RWPE2 (cell line): ENCODE measurements at regions not wholly inside any gene's neighbourhood (a gene's known extent, or its start where the extent isn't known, plus 50 kb on each side); places are given as distances from the start of the nearest gene placed in this dataset.
A peak's percentile ranks its signal among the peaks of the same experiment; 100 is the strongest.
"Not testable (repeated sequence)": the region's sequence is repeated elsewhere in the genome, so short reads cannot be mapped to it uniquely, and the experiment has no call there.

ENCODE experiments used
- ATAC-seq: fragments of 200-7000 bp; cut with Tn5 transposase; 3 replicates; pipeline ENCODE4 v1.9.1; 2021; ENCODE audit warnings: low read depth
- DNase-seq: peaks from one replicate; pipeline ENCODE4 v3.0.0-alpha.2; 2020; ENCODE audit warnings: low spot score
- H3K27ac ChIP-seq: fragments of 450-650 bp; 2 replicates; pipeline ENCODE4 v1.5.1; 2017; ENCODE audit warnings: mild to moderate bottlenecking; ENCODE audit not compliant: poor library complexity, severe bottlenecking
- H3K27me3 ChIP-seq: fragments of 250-450 bp; sonication (Bioruptor Pico); 2 replicates; pipeline ENCODE4 v1.5.1; 2021; ENCODE audit warnings: mild to moderate bottlenecking, moderate library complexity; ENCODE audit not compliant: insufficient read depth, poor library complexity, severe bottlenecking
- H3K36me3 ChIP-seq: fragments of 250-450 bp; sonication (Bioruptor Pico); 2 replicates; pipeline ENCODE4 v1.5.1; 2020; ENCODE audit warnings: low read depth, mild to moderate bottlenecking, moderate library complexity
- H3K4me1 ChIP-seq: fragments of 250-450 bp; sonication (Bioruptor Pico); 2 replicates; pipeline ENCODE4 v1.5.1; 2021; ENCODE audit warnings: mild to moderate bottlenecking, moderate library complexity; ENCODE audit not compliant: insufficient read depth, poor library complexity, severe bottlenecking
- H3K4me3 ChIP-seq: fragments of 250-450 bp; sonication (Bioruptor Pico); 2 replicates; pipeline ENCODE4 v1.5.1; 2021; ENCODE audit warnings: mild to moderate bottlenecking, moderate library complexity; ENCODE audit not compliant: severe bottlenecking
- H3K9me3 ChIP-seq: fragments of 250-450 bp; sonication (Bioruptor Pico); 2 replicates; pipeline ENCODE4 v1.5.1; 2021; ENCODE audit warnings: mild to moderate bottlenecking, moderate library complexity; ENCODE audit not compliant: severe bottlenecking
- CTCF ChIP-seq: fragments of 450-650 bp; IDR thresholded peaks from one replicate; pipeline ENCODE4 v1.5.1; 2017; ENCODE audit warnings: mild to moderate bottlenecking, moderate library complexity; ENCODE audit not compliant: poor library complexity, severe bottlenecking

GRCh38 chr4:189874591-189874990 is 66.1 kb upstream of the FRG1 start:
- no peaks in the 10 kb centered on the region for H3K4me1 ChIP-seq
- no peak overlapping the region for H3K4me3 ChIP-seq
- H3K9me3 ChIP-seq: no peaks in the 10 kb centered on the region
- ATAC-seq (no peak), DNase-seq (no peak)
- no peaks in the 10 kb centered on the region for H3K27me3 ChIP-seq
- TF ChIP-seq CTCF: no peak
- no peaks in the 10 kb centered on the region for H3K36me3 ChIP-seq
- H3K27ac ChIP-seq: no peak overlapping the region

GRCh38 chr4:189881190-189881589 is 59.5 kb upstream of the FRG1 start:
- H3K27me3 ChIP-seq, H3K27ac ChIP-seq, H3K36me3 ChIP-seq, H3K4me3 ChIP-seq, ATAC-seq, H3K9me3 ChIP-seq, H3K4me1 ChIP-seq: not testable (repeated sequence)
- DNase-seq: peak; percentile 49

- H3K27me3 ChIP-seq, H3K9me3 ChIP-seq, H3K36me3 ChIP-seq, H3K27ac ChIP-seq, H3K4me3 ChIP-seq, DNase-seq, ATAC-seq, H3K4me1 ChIP-seq: not testable (repeated sequence)
Observed at GRCh38 chr4:189888407-189888806, 52.3 kb upstream of the FRG1 start.
